22Rv1 (cell line): ENCODE measurements at regions not wholly inside any gene's neighbourhood (a gene's known extent, or its start where the extent isn't known, plus 50 kb on each side); places are given as distances from the start of the nearest gene placed in this dataset.

Experiments
- ZFX ChIP-seq: fragments of 450-650 bp; IDR thresholded peaks from 2 replicates; pipeline ENCODE4 v1.6.1; 2017; ENCODE audit warnings: antibody characterized with exemption, borderline replicate concordance
- TF ChIP-seq, protein P1 (sequence below): fragments of 450-650 bp; IDR thresholded peaks from 2 replicates; pipeline ENCODE4 v1.5.1; 2017; ENCODE audit warnings: mild to moderate bottlenecking

DNA sequence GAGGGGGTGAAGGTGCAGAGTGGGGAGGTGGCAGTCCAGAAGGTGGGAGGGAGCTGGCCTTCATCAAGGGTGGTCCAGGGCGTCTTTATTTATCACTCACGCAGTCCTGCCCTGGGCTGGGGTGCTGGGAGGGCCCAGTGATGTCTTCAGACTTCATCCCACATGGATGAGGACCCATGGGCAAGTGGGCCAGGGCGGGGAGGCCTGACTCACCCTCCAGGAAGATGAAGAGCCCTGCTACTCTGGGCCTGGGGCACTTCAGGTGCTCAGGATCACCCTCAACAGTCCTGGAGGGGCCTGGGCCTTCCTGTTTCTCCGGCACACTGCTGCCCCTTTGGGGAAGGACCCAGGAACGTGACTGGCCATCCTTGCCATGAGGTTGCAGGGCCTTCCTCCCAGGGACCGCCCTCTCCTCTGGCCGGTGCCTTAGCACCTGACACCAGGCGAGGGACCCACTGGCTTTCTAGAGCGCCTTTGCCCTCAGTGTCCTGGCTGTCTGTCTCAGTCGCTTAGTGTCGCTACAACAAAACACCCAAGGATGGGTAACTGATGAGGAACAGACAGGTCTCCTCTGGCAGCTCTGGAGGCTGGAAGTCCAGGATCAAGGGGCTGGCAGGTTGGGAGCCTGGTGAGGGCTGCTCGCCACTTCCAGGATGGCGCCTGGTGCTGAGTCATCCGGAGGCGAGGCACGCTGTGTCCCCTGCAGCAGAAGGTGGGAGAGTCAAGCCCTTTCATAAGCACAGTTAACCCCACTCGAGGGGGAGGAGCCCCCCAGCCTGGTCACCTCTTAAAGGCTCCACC lies 57.8 kb upstream of the HS6ST1 start:
- TF ChIP-seq, protein P1, sequence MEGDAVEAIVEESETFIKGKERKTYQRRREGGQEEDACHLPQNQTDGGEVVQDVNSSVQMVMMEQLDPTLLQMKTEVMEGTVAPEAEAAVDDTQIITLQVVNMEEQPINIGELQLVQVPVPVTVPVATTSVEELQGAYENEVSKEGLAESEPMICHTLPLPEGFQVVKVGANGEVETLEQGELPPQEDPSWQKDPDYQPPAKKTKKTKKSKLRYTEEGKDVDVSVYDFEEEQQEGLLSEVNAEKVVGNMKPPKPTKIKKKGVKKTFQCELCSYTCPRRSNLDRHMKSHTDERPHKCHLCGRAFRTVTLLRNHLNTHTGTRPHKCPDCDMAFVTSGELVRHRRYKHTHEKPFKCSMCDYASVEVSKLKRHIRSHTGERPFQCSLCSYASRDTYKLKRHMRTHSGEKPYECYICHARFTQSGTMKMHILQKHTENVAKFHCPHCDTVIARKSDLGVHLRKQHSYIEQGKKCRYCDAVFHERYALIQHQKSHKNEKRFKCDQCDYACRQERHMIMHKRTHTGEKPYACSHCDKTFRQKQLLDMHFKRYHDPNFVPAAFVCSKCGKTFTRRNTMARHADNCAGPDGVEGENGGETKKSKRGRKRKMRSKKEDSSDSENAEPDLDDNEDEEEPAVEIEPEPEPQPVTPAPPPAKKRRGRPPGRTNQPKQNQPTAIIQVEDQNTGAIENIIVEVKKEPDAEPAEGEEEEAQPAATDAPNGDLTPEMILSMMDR = no peak
- no peak for TF ChIP-seq ZFX
